ENCODE measurements at regions not wholly inside any gene's neighbourhood (a gene's known extent, or its start where the extent isn't known, plus 50 kb on each side); places are given as distances from the start of the nearest gene placed in this dataset.

DNA sequence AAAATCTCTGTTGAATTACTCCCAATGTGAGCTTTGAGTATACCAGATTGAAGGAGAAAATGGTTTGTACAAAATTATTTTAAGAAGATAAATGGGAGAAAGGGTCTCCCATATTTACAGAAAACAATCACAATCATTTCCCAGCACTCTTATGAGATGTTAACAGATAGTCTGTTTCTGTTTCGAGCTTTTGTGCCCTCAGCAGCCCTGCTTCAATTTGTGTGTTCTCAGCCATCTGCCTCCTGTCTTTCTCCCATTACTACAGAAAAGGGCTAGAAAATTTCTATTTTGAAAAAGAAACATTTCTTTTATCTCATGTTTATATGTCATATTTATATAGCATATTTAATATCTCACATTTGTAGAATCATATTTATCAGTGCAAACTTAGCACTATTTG, 498.4 kb downstream of the TTLL7 start:
- no peak for TF ChIP-seq POLR2AphosphoS5 (IDR thresholded peaks at IDR 0.05; ENCODE audit: low read depth, low read length)
- TF ChIP-seq TAF1 (IDR thresholded peaks at IDR 0.05; ENCODE audit: borderline replicate concordance, insufficient read depth, low read length), result no peak
- no peak for TF ChIP-seq SIN3A (IDR thresholded peaks at IDR 0.05; ENCODE audit: borderline replicate concordance, insufficient read depth, low read length)
- TF ChIP-seq, protein P1, sequence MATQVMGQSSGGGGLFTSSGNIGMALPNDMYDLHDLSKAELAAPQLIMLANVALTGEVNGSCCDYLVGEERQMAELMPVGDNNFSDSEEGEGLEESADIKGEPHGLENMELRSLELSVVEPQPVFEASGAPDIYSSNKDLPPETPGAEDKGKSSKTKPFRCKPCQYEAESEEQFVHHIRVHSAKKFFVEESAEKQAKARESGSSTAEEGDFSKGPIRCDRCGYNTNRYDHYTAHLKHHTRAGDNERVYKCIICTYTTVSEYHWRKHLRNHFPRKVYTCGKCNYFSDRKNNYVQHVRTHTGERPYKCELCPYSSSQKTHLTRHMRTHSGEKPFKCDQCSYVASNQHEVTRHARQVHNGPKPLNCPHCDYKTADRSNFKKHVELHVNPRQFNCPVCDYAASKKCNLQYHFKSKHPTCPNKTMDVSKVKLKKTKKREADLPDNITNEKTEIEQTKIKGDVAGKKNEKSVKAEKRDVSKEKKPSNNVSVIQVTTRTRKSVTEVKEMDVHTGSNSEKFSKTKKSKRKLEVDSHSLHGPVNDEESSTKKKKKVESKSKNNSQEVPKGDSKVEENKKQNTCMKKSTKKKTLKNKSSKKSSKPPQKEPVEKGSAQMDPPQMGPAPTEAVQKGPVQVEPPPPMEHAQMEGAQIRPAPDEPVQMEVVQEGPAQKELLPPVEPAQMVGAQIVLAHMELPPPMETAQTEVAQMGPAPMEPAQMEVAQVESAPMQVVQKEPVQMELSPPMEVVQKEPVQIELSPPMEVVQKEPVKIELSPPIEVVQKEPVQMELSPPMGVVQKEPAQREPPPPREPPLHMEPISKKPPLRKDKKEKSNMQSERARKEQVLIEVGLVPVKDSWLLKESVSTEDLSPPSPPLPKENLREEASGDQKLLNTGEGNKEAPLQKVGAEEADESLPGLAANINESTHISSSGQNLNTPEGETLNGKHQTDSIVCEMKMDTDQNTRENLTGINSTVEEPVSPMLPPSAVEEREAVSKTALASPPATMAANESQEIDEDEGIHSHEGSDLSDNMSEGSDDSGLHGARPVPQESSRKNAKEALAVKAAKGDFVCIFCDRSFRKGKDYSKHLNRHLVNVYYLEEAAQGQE (IDR thresholded peaks at IDR 0.05; ENCODE audit: insufficient read depth in 1 of 2, low read depth in 2 of 2, low read length in 2 of 2), result no peak
- no peak for TF ChIP-seq FOXP2 (optimal IDR thresholded peaks at IDR 0.05; ENCODE audit: borderline replicate concordance, extremely low read depth, extremely low read length, insufficient read depth)

DNA sequence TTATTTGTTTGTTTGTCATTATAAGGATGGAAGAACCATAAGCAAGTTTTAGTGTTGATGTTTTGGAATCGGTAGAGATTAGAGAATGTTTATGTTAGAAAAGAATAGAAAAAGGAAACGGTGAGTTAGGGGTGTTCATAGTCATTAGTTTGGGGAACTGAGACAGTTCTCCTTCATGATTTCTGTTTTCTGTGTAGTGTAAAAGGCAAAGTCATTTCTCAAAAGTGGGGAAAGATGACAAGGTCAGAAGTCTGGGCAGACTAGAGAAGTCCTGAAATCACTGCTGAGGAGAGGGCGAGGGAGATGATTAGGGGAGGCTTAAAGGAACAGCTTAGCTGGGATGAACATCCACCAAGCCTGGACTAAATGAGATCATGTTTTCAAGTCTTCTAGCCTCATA, 498.9 kb downstream of the TTLL7 start:
- TF ChIP-seq FOXP2 (optimal IDR thresholded peaks at IDR 0.05; ENCODE audit: borderline replicate concordance, extremely low read depth, extremely low read length, insufficient read depth), result no peak
- no peak for TF ChIP-seq POLR2AphosphoS5 (IDR thresholded peaks at IDR 0.05; ENCODE audit: low read depth, low read length)
- TF ChIP-seq SIN3A (IDR thresholded peaks at IDR 0.05; ENCODE audit: borderline replicate concordance, insufficient read depth, low read length), result no peak
- TF ChIP-seq, protein P1 (IDR thresholded peaks at IDR 0.05; ENCODE audit: insufficient read depth in 1 of 2, low read depth in 2 of 2, low read length in 2 of 2), result no peak
- no peak for TF ChIP-seq TAF1 (IDR thresholded peaks at IDR 0.05; ENCODE audit: borderline replicate concordance, insufficient read depth, low read length)

- no peak for TF ChIP-seq TAF1 (IDR thresholded peaks at IDR 0.05; ENCODE audit: borderline replicate concordance, insufficient read depth, low read length)
- TF ChIP-seq FOXP2 (optimal IDR thresholded peaks at IDR 0.05; ENCODE audit: borderline replicate concordance, extremely low read depth, extremely low read length, insufficient read depth), result no peak
- no peak for TF ChIP-seq POLR2AphosphoS5 (IDR thresholded peaks at IDR 0.05; ENCODE audit: low read depth, low read length)
- no peak for TF ChIP-seq SIN3A (IDR thresholded peaks at IDR 0.05; ENCODE audit: borderline replicate concordance, insufficient read depth, low read length)
- TF ChIP-seq, protein P1 (IDR thresholded peaks at IDR 0.05; ENCODE audit: insufficient read depth in 1 of 2, low read depth in 2 of 2, low read length in 2 of 2), result no peak
These were observed 501.4 kb downstream of the TTLL7 start for GRCh38 chr1:83497563-83497962.

- TF ChIP-seq FOXP2 (optimal IDR thresholded peaks at IDR 0.05; ENCODE audit: borderline replicate concordance, extremely low read depth, extremely low read length, insufficient read depth) (no peak), SIN3A (IDR thresholded peaks at IDR 0.05; ENCODE audit: borderline replicate concordance, insufficient read depth, low read length) (no peak), POLR2AphosphoS5 (IDR thresholded peaks at IDR 0.05; ENCODE audit: low read depth, low read length) (no peak), TAF1 (IDR thresholded peaks at IDR 0.05; ENCODE audit: borderline replicate concordance, insufficient read depth, low read length) (no peak)
- TF ChIP-seq, protein P1 (IDR thresholded peaks at IDR 0.05; ENCODE audit: insufficient read depth in 1 of 2, low read depth in 2 of 2, low read length in 2 of 2), result no peak
These were observed 503.4 kb downstream of the TTLL7 start for GRCh38 chr1:83495560-83495959.

- TF ChIP-seq SIN3A (IDR thresholded peaks at IDR 0.05; ENCODE audit: borderline replicate concordance, insufficient read depth, low read length), result no peak
- TF ChIP-seq, protein P1 (IDR thresholded peaks at IDR 0.05; ENCODE audit: insufficient read depth in 1 of 2, low read depth in 2 of 2, low read length in 2 of 2), result no peak
- no peak for TF ChIP-seq TAF1 (IDR thresholded peaks at IDR 0.05; ENCODE audit: borderline replicate concordance, insufficient read depth, low read length)
- TF ChIP-seq POLR2AphosphoS5 (IDR thresholded peaks at IDR 0.05; ENCODE audit: low read depth, low read length), result no peak
- TF ChIP-seq FOXP2 (optimal IDR thresholded peaks at IDR 0.05; ENCODE audit: borderline replicate concordance, extremely low read depth, extremely low read length, insufficient read depth), result no peak
These were observed 505.3 kb downstream of the TTLL7 start for GRCh38 chr1:83493633-83494032.
